PC-9 (cell line): ENCODE measurements at regions not wholly inside any gene's neighbourhood (a gene's known extent, or its start where the extent isn't known, plus 50 kb on each side); places are given as distances from the start of the nearest gene placed in this dataset.
"Not testable (repeated sequence)": the region's sequence is repeated elsewhere in the genome, so short reads cannot be mapped to it uniquely, and the experiment has no call there.

ENCODE experiments used
- BruUV-seq: library from RNA; stranded (reverse); fragments of 400-500 nt; replicated peaks from 2 replicates; lab custom pipeline; 2021; lab: Mats Ljungman, UMichigan
- CTCF ChIA-PET: fragments of 300-600 bp; sonication (Branson Sonifier 250); formaldehyde crosslinking; loops from one replicate; lab custom pipeline; 2022; ENCODE audit warnings: antibody characterized with exemption; lab: Charles Lee
- POLR2A ChIA-PET: fragments of 300-600 bp; sonication (Branson Sonifier 250); formaldehyde crosslinking; loops from one replicate; lab custom pipeline; 2022; ENCODE audit warnings: antibody characterized with exemption; ENCODE audit not compliant: unreplicated experiment; lab: Charles Lee
- DNase-seq, 2 experiments: peaks; one replicate each; pipeline versions ENCODE4 v3.0.0 to v3.0.0-alpha.2; 2015 to 2022; ENCODE audit warnings: mixed read lengths in 1 of 2
- H2AFZ ChIP-seq: fragments of 200-600 bp; sonication (generic); 2 replicates; pipeline ENCODE4 v1.8.1; 2017; ENCODE audit warnings: antibody characterized with exemption
- H3F3A ChIP-seq: fragments of 200-600 bp; sonication (generic); 2 replicates; pipeline ENCODE4 v1.8.1; 2017; ENCODE audit warnings: antibody characterized with exemption, mild to moderate bottlenecking, low read depth; ENCODE audit not compliant: insufficient read depth
- H3K27ac ChIP-seq: fragments of 200-600 bp; sonication (generic); 2 replicates; pipeline ENCODE4 v1.6.1; 2016; ENCODE audit warnings: mixed run types
- H3K27me3 ChIP-seq: fragments of 200-600 bp; sonication (generic); 2 replicates; pipeline ENCODE4 v1.6.1; 2016; ENCODE audit warnings: low read depth, mixed run types; ENCODE audit not compliant: insufficient read depth
- H3K36me3 ChIP-seq: fragments of 200-600 bp; sonication (generic); 2 replicates; pipeline ENCODE4 v1.6.1; 2016; ENCODE audit warnings: low read depth, mixed run types
- H3K4me1 ChIP-seq: fragments of 200-600 bp; sonication (generic); replicated peaks from 2 replicates; pipeline ENCODE4 v1.6.1; 2016; ENCODE audit warnings: mixed run types; ENCODE audit not compliant: insufficient read depth
- H3K4me2 ChIP-seq: fragments of 200-600 bp; sonication (generic); 2 replicates; pipeline ENCODE4 v1.6.1; 2017; ENCODE audit warnings: mixed run types
- H3K4me3 ChIP-seq: fragments of 200-600 bp; sonication (generic); 2 replicates; pipeline ENCODE4 v1.6.1; 2016; ENCODE audit warnings: mixed run types
- H3K79me2 ChIP-seq: fragments of 200-600 bp; sonication (generic); 2 replicates; pipeline ENCODE4 v1.6.1; 2017; ENCODE audit warnings: low read depth, mixed run types
- H3K9me2 ChIP-seq: fragments of 200-600 bp; sonication (generic); 2 replicates; pipeline ENCODE4 v1.8.1; 2017; ENCODE audit warnings: mild to moderate bottlenecking; ENCODE audit not compliant: insufficient read depth
- H3K9me3 ChIP-seq: fragments of 200-600 bp; sonication (generic); 2 replicates; pipeline ENCODE4 v1.8.1; 2016; ENCODE audit warnings: low read depth; ENCODE audit not compliant: insufficient read depth
- H4K20me1 ChIP-seq: fragments of 200-600 bp; sonication (generic); 2 replicates; pipeline ENCODE4 v1.8.1; 2017; ENCODE audit not compliant: insufficient read depth
- EZH2 ChIP-seq: fragments of 200-600 bp; sonication (generic); IDR thresholded peaks from 2 replicates; pipeline ENCODE4 v1.8.0; 2017; ENCODE audit warnings: antibody characterized with exemption, low read depth
- intact Hi-C: fragments of 100-400 bp; cut with micrococcal nuclease; formaldehyde crosslinking; loops from one replicate; pipeline ENCODE4 v1.10.0; 2022; ENCODE audit not compliant: unreplicated experiment
- TF ChIP-seq, protein P1 (sequence below): fragments of 200-600 bp; sonication (generic); conservative IDR thresholded peaks from 2 replicates; pipeline ENCODE4 v1.6.1; 2017; ENCODE audit warnings: mixed run types, antibody characterized with exemption, mild to moderate bottlenecking, moderate library complexity

DNA sequence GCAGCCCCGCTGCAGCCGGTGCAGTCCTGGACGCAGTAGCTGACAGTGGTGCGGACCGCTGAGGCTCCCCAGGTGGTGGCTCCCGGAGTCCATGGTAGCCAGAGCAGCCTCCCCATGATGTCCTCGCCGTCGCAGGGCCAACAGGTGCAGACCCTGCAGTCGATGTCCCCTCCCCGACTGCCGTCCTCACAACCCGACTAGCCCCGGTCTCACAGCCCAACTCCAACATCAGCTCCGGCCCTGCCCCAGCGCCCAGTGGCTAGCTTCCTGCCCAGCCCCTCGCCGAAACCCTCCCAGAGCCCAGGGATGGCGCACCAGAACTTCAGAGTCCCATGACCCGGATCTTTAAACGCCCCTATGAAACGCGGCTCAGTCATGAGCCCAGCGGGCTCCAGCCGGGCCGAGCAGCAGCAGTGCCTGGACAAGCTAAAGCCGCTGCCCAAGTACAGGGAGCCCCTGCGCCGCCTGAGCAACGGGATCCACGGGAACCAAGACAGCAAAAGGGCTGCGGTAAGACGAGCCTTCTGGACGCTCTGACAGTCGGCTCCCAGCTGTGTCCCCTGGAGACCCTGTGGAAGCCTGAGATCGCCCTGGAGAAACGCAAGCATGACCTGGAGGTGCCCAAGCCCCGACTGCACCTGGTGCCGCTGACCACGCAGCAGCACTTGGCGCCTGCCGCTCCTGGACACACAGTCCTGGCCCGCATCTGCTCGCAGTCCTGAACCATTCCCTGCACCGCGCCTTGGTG lies 53.8 kb upstream of the TUBA3E start:
- H3K27ac ChIP-seq, result no peak overlapping the region
- no peaks in the 10 kb centered on the region for H3K36me3 ChIP-seq
- ChIA-PET CTCF (interaction anchor here (0.6 to 1.1 kb wide), 2 partner anchors 9 to 621 kb away, joined by 3 read pairs; no protein-coding TSS in a partner anchor), POLR2A (interaction anchor here (0.7 kb wide), 1 partner anchor 315 kb away, joined by 4 read pairs; no protein-coding TSS in a partner anchor)
- H3K9me3 ChIP-seq, result no peaks in the 10 kb centered on the region
- no peak overlapping the region for H3K4me3 ChIP-seq
- intact Hi-C loops, result loop anchor here (2.0 kb wide), 1 partner anchor 85 kb away; no protein-coding TSS in a partner anchor
- no peaks in the 10 kb centered on the region for H3K9me2 ChIP-seq
- H3K79me2 ChIP-seq, result no peaks in the 10 kb centered on the region
- no peak overlapping the region for H2AFZ ChIP-seq
- 0 out of 2 replicates have a peak, but pooled peaks cover 4% of the 10 kb centered on the region for H3K4me1 ChIP-seq
- BruUV-seq, result no TSS peak
- no peaks in the 10 kb centered on the region for H3F3A ChIP-seq
- H4K20me1 ChIP-seq, result no peaks in the 10 kb centered on the region
- DNase-seq, result no peak
- no peak overlapping the region; the same call in 1 of the 2 replicates for H3K4me2 ChIP-seq
- H3K27me3 ChIP-seq, result 0 out of 2 replicates have a peak, but pooled peaks cover 1% of the 10 kb centered on the region
- TF ChIP-seq, protein P1, sequence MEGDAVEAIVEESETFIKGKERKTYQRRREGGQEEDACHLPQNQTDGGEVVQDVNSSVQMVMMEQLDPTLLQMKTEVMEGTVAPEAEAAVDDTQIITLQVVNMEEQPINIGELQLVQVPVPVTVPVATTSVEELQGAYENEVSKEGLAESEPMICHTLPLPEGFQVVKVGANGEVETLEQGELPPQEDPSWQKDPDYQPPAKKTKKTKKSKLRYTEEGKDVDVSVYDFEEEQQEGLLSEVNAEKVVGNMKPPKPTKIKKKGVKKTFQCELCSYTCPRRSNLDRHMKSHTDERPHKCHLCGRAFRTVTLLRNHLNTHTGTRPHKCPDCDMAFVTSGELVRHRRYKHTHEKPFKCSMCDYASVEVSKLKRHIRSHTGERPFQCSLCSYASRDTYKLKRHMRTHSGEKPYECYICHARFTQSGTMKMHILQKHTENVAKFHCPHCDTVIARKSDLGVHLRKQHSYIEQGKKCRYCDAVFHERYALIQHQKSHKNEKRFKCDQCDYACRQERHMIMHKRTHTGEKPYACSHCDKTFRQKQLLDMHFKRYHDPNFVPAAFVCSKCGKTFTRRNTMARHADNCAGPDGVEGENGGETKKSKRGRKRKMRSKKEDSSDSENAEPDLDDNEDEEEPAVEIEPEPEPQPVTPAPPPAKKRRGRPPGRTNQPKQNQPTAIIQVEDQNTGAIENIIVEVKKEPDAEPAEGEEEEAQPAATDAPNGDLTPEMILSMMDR, result no peak
- no peak for TF ChIP-seq EZH2

DNA sequence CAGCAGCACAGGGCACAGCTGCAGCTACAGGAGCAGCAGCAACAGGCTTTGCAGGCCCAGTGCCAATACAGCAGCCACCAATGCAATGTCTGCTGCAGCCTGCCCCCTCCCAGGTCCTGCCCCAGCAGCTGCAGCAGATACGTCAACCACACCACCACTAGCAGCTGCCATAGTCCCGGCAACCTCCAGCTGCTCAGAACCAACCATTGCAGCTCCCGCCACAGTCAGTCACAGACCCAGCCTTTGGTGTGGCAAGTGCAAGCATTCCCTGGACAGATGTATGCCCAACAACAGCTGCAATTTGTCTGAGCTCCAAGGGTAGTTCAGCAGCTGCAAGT lies 53.3 kb upstream of the TUBA3E start:
- Histone ChIP-seq H3K4me3 (no peak overlapping the region), H3K9me2 (no peaks in the 10 kb centered on the region), H3K79me2 (no peaks in the 10 kb centered on the region), H2AFZ (no peak overlapping the region), H3K27me3 (0 out of 2 replicates have a peak, but pooled peaks cover 2% of the 10 kb centered on the region), H3K4me1 (0 out of 2 replicates have a peak, but pooled peaks cover 4% of the 10 kb centered on the region), H4K20me1 (no peaks in the 10 kb centered on the region), H3K27ac (no peak overlapping the region), H3K36me3 (no peaks in the 10 kb centered on the region), H3K9me3 (no peaks in the 10 kb centered on the region), H3K4me2 (no peak overlapping the region), H3F3A (no peaks in the 10 kb centered on the region)
- CTCF ChIA-PET, result interaction anchor here (0.6 kb wide), 1 partner anchor 620 kb away, joined by 3 read pairs; no protein-coding TSS in a partner anchor
- DNase-seq, result no peak
- BruUV-seq, result no TSS peak
- TF ChIP-seq, protein P1, result no peak
- TF ChIP-seq EZH2, result no peak
- intact Hi-C loops, result no loop called here
- POLR2A ChIA-PET, result interaction anchor here (0.7 kb wide), 1 partner anchor 315 kb away, joined by 4 read pairs; no protein-coding TSS in a partner anchor

DNA sequence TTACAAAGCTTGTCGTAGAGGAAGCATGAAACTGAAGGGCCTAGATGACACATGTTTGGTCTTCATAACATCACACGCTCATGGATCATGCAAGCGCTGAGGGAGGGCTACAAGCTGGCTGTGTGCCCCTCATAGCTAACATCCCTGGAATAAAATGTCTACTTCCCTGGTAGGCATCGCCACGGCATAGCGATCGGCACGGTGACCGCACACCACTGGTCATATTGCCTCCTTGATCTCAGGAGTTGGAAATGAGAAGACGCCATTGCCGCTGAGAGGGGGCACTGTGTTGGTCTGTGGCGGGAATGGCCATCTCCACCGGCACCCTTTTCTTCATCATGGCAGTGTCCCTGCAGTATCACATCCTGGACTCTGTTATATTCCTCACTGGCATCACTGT lies 50.1 kb upstream of the TUBA3E start:
- H3K9me3 ChIP-seq, DNase-seq, intact Hi-C loops, H4K20me1 ChIP-seq, H3K36me3 ChIP-seq, H3K9me2 ChIP-seq, H3K4me1 ChIP-seq, POLR2A ChIA-PET, H3K79me2 ChIP-seq, H3F3A ChIP-seq, H3K27ac ChIP-seq, BruUV-seq, H2AFZ ChIP-seq, H3K4me3 ChIP-seq, CTCF ChIA-PET, H3K27me3 ChIP-seq, H3K4me2 ChIP-seq: not testable (repeated sequence)
